HFF-Myc (cell line): ENCODE measurements at regions not wholly inside any gene's neighbourhood (a gene's known extent, or its start where the extent isn't known, plus 50 kb on each side); places are given as distances from the start of the nearest gene placed in this dataset.

Experiments used
- DNase-seq: peaks from one replicate; pipeline ENCODE4 v3.0.0-alpha.2; 2011; ENCODE audit warnings: low read depth; ENCODE audit errors: extremely low read depth
- H3K4me3 ChIP-seq: replicated peaks from 2 replicates; pipeline ENCODE4 v1.5.1; 2011; ENCODE audit warnings: low read depth, mild to moderate bottlenecking, control low read depth, low read length
- CTCF ChIP-seq: IDR thresholded peaks from 2 replicates; pipeline ENCODE4 v1.5.1; 2012; ENCODE audit warnings: mild to moderate bottlenecking, low read depth, low read length, control low read depth; ENCODE audit errors: missing control alignments

DNA sequence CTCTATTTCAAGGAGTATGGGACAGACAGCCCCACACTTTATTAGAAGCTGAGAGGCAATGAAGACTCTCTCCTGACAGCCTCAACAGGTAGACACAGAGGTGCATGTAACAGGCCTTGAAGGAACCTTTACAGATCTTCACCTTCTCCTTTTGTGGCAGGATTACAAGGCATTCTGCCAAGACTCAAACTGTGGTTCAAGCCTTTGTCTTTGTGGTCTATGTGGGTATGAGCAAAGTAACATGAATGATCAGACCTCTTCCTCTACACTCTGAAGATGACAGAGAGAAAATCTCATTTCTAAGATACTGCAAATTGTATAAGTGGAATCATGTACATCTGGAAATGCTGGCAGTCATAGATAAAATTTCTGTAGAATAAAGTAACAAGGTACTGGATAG, 346.9 kb downstream of the CDH9 start:
- H3K4me3 ChIP-seq = no peak overlapping the region
- DNase-seq = no peak
- TF ChIP-seq CTCF = no peak

DNA sequence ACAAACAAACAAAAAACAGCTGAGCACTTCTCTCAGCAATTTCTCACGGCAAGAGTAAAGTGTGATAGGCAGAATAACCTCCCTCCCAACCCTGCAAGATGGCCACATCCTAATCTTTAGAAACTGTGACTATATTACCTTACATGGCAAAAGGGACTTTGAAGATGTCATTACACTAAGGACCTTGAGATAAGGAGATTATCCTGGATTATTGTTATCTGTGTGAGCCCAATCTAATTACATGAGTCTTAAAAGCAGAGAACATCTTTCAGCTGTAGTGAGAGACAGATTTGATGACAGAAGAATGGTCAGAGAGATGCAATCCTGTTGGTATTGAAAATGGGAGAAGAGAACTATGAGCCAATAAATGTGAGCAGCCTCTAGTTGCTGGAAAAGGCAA, 347.9 kb downstream of the CDH9 start:
- H3K4me3 ChIP-seq = no peak overlapping the region
- DNase-seq = no peak
- no peak for TF ChIP-seq CTCF

GRCh38 chr5:26681861-26682260, 356.5 kb downstream of the CDH9 start:
- H3K4me3 ChIP-seq = no peak overlapping the region
- DNase-seq = no peak
- TF ChIP-seq CTCF = no peak

DNA sequence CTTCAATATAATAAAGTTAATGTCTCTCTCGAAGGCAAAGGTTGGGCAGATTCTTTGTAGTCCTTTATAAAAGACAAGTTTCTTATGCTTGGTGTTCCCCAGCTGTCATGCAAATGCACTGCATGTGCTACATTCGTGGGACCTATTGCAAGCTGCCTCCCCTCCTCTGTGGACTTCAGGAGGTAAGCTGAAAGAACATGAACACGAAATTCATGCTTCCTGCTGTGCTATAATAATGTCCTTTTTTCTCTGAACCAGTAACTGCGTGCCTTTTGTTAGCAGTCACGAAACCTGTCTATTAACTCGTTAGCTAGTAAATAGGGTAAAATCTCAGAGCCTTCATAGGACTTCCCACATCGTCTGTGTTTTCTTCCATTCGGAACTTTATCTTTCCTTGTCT, 363.5 kb downstream of the CDH9 start:
- no peak for DNase-seq
- TF ChIP-seq CTCF = no peak
- no peak overlapping the region for H3K4me3 ChIP-seq

- TF ChIP-seq CTCF = no peak
- H3K4me3 ChIP-seq = no peak overlapping the region
- DNase-seq = no peak
Observed at GRCh38 chr5:26669523-26669922, 368.9 kb downstream of the CDH9 start.

DNA sequence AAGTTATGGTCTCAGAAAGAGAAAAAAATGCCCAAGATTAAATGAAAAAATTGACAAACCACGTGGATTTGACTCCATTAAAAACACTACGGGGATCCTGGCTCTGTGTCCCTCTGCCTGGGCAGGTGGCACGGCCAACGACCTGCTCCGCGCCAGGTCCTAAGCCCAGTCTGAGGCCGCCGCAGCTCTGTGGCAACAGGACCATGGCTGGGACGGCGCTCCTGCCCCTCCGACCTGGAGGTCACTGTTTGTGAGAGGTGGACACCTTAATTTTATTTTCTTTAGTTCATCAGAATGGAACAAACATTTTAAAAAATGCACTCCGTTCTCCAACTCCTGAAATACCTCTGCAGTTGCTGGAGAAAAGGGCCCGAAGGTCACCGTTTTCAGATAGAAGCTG, 369.4 kb downstream of the CDH9 start:
- no peak for DNase-seq
- H3K4me3 ChIP-seq = no peak overlapping the region
- TF ChIP-seq CTCF = no peak

- DNase-seq = no peak
Observed at GRCh38 chr5:26666371-26666770, 372.0 kb downstream of the CDH9 start.

More at GRCh38 chr5:26666371-26666770, 372.0 kb downstream of the CDH9 start:
- no peak overlapping the region for H3K4me3 ChIP-seq
- no peak for TF ChIP-seq CTCF
